ENCODE measurements at regions not wholly inside any gene's neighbourhood (a gene's known extent, or its start where the extent isn't known, plus 50 kb on each side); places are given as distances from the start of the nearest gene placed in this dataset.

GRCh38 chr2:134118279-134119116, 135.4 kb upstream of the MGAT5 start:
- H3K36me3 ChIP-seq (ENCODE audit: control insufficient read depth, insufficient read depth, low read length) = no peaks in the 10 kb centered on the region
- H3K4me1 ChIP-seq (ENCODE audit: control insufficient read depth, insufficient read depth, low read length) = peaks cover 18% of the 10 kb centered on the region
- no peaks in the 10 kb centered on the region for H3K9me3 ChIP-seq (ENCODE audit: control insufficient read depth, insufficient read depth, low read length)
- peak overlapping the region; percentile 68 for H2BK20ac ChIP-seq (ENCODE audit: low read depth, low read length)
- peaks cover 6 to 33% of the 10 kb centered on the region in 2 experiments; a peak in 3 of 4 replicates for H3K79me1 ChIP-seq (ENCODE audit: low read depth in 1 of 2, low read length in 2 of 2)
- dilution Hi-C loops (cut with HindIII; ENCODE audit: low sequenced_read_pairs, unreplicated experiment) (no loop called here), intact Hi-C loops (cut with micrococcal nuclease) (loop anchor here (1.0 to 5.0 kb wide), 6 partner anchors 89 to 332 kb away; no protein-coding TSS in a partner anchor), in situ Hi-C loops (cut with MboI; ENCODE audit: low sequenced_read_pairs) (loop anchor here (5.0 to 10.0 kb wide), 3 partner anchors 224 to 796 kb away; partner anchors contain the start of gene CCNT2)
- H3K4me3 ChIP-seq (ENCODE audit: insufficient read depth, low read depth, low read length) = no peak overlapping the region
- peak; percentile 48 for ATAC-seq (ENCODE audit: low read depth)
- H2AK9ac ChIP-seq (replicated peaks; ENCODE audit: low read depth, low read length, poor library complexity) = no peak overlapping the region
- peak overlapping the region; percentile 22 for H3K18ac ChIP-seq (ENCODE audit: low read depth, low read length)
- no TSS peak for BruUV-seq (replicated peaks)
- WGBS, 2 experiments (ENCODE audit: extremely low coverage in 2 of 2, insufficient read length in 1 of 2) = no CpG with 5 or more reads among the region's 8 CpGs
- peak overlapping the region; percentile 33; the same call in 1 of the 2 replicates for H3K23ac ChIP-seq (ENCODE audit: low read depth, low read length)
- ChIA-PET POLR2A (ENCODE audit: unreplicated experiment) (interaction anchor here (1.1 kb wide), 1 partner anchor 232 kb away, joined by 3 read pairs; no protein-coding TSS in a partner anchor), CTCF (interaction anchor here (0.5 to 4.3 kb wide), 11 partner anchors 9 to 780 kb away, joined by 3 to 30 read pairs (median 5); no protein-coding TSS in a partner anchor)
- peak overlapping the region; percentile 42 for H4K91ac ChIP-seq (ENCODE audit: insufficient read depth, low read depth, low read length)
- H2BK15ac ChIP-seq (ENCODE audit: low read depth, low read length) = peak overlapping the region; percentile 72; the same call in 1 of the 3 replicates
- H3K14ac ChIP-seq (replicated peaks; ENCODE audit: low read depth, low read length) = 0 out of 2 replicates have a peak overlapping the region, but pooled peaks have one; percentile 20
- peak overlapping the region; percentile 28; the same call in 1 of the 2 replicates for H2AK5ac ChIP-seq (ENCODE audit: low read depth, low read length)
- DNase-seq = peak; percentile 98
- no peak overlapping the region for H3K56ac ChIP-seq (ENCODE audit: extremely low read depth, insufficient read depth, low read length)
- peaks cover 27% of the 10 kb centered on the region for H4K20me1 ChIP-seq (ENCODE audit: insufficient read depth, low read length)
- peak overlapping the region; percentile 31 for H4K5ac ChIP-seq (ENCODE audit: low read depth, low read length)
- peak overlapping the region; percentile 7; the same call in 1 of the 2 replicates for H3K9ac ChIP-seq (ENCODE audit: low read depth, low read length)
- peak overlapping the region; percentile 13 for H3K4ac ChIP-seq (ENCODE audit: low read depth, low read length)
- no peak overlapping the region for H2AFZ ChIP-seq (replicated peaks; ENCODE audit: low read length, poor library complexity)
- H2BK120ac ChIP-seq (ENCODE audit: low read depth, low read length) = peak overlapping the region; percentile 52
- peaks cover 13% of the 10 kb centered on the region for H3K9me1 ChIP-seq (ENCODE audit: insufficient read depth, low read length)
- H4K8ac ChIP-seq (ENCODE audit: low read depth in 2 of 2, low read length in 2 of 2) = peak overlapping the region; percentile 56 to 62; a peak in 3 of 4 replicates
- H3K4me2 ChIP-seq (ENCODE audit: low read depth, low read length) = peak overlapping the region; percentile 40
- H3K27me3 ChIP-seq (ENCODE audit: control insufficient read depth, insufficient read depth, low read length) = no peaks in the 10 kb centered on the region
- peak overlapping the region; percentile 67 for H2BK5ac ChIP-seq (ENCODE audit: low read depth, low read length, poor library complexity, severe bottlenecking)
- peak overlapping the region; percentile 77; the same call in 1 of the 2 replicates for H3K27ac ChIP-seq (ENCODE audit: insufficient read depth, low read length)
- peak; percentile 39; the same call in 1 of the 2 replicates for TF ChIP-seq CEBPB (IDR thresholded peaks at IDR 0.05; ENCODE audit: low read depth, low read length)
- TF ChIP-seq FOS (IDR thresholded peaks at IDR 0.05; ENCODE audit: low read depth, low read length) = peak; percentile 48; the same call in 1 of the 2 replicates
- peak; percentile 89 for TF ChIP-seq NFE2L2 (IDR thresholded peaks at IDR 0.05; ENCODE audit: low read depth, low read length)
- TF ChIP-seq USF2 (IDR thresholded peaks at IDR 0.05; ENCODE audit: low read depth, low read length) = no peak
- TF ChIP-seq RFX5 (IDR thresholded peaks at IDR 0.05; ENCODE audit: low read depth, low read length) = no peak
- peak; percentile 95 for TF ChIP-seq CTCF (conservative IDR thresholded peaks at IDR 0.05; ENCODE audit: low read depth, low read length)
- TF ChIP-seq MXI1 (IDR thresholded peaks at IDR 0.05; ENCODE audit: borderline replicate concordance, low read depth, low read length) = no peak
- peak; percentile 47; the same call in 1 of the 2 replicates for TF ChIP-seq MAZ (IDR thresholded peaks at IDR 0.05; ENCODE audit: borderline replicate concordance, low read depth, low read length)
- TF ChIP-seq POLR2A (IDR thresholded peaks at IDR 0.05; ENCODE audit: low read depth, low read length) = no peak
- TF ChIP-seq CHD1 (IDR thresholded peaks at IDR 0.05; ENCODE audit: low read depth, low read length) = no peak; the same call in 1 of the 2 replicates
- peak; percentile 99 for TF ChIP-seq SMC3 (IDR thresholded peaks at IDR 0.05; ENCODE audit: low read depth, low read length)
- TF ChIP-seq RAD21 (IDR thresholded peaks at IDR 0.05; ENCODE audit: low read length) = peak; percentile 98
- peak; percentile 22; the same call in 1 of the 2 replicates for TF ChIP-seq BHLHE40 (IDR thresholded peaks at IDR 0.05; ENCODE audit: low read depth, low read length)
- TF ChIP-seq MAFK (IDR thresholded peaks at IDR 0.05; ENCODE audit: low read depth, low read length) = peak; percentile 84
